GM12878 (cell line): ENCODE measurements at regions not wholly inside any gene's neighbourhood (a gene's known extent, or its start where the extent isn't known, plus 50 kb on each side); places are given as distances from the start of the nearest gene placed in this dataset.

ENCODE experiments used
- CTCF ChIP-seq, 3 experiments: IDR thresholded peaks in 2 of 3; conservative IDR thresholded peaks in 1 of 3; 2 replicates each; pipeline ENCODE4 v1.5.1; 2011; ENCODE audit warnings: low read depth in 3 of 3, low read length in 3 of 3, mild to moderate bottlenecking in 3 of 3, control low read depth in 2 of 3, moderate library complexity in 2 of 3, inconsistent platforms in 1 of 3, mixed read lengths in 1 of 3; ENCODE audit not compliant: control insufficient read depth in 2 of 3, insufficient read depth in 1 of 3; ENCODE audit errors: extremely low read depth in 1 of 3
- EZH2 ChIP-seq: IDR thresholded peaks from 2 replicates; pipeline ENCODE4 v1.6.1; 2012; ENCODE audit warnings: low read depth, mild to moderate bottlenecking, control low read depth, inconsistent platforms, low read length, borderline replicate concordance; ENCODE audit not compliant: control insufficient read depth
- FOXK2 ChIP-seq: fragments of 450-650 bp; IDR thresholded peaks from 2 replicates; pipeline ENCODE4 v1.6.1; 2017; ENCODE audit warnings: mild to moderate bottlenecking, moderate library complexity
- MXI1 ChIP-seq: fragments of 150-350 bp; IDR thresholded peaks from 2 replicates; pipeline ENCODE4 v1.6.1; 2011; ENCODE audit warnings: low read depth, mild to moderate bottlenecking, inconsistent platforms, low read length, improper control_type of control experiment
- PKNOX1 ChIP-seq: fragments of 450-650 bp; IDR thresholded peaks from 2 replicates; pipeline ENCODE4 v1.6.1; 2016; ENCODE audit warnings: mild to moderate bottlenecking
- SMC3 ChIP-seq: IDR thresholded peaks from 2 replicates; pipeline ENCODE4 v1.6.1; 2011; ENCODE audit warnings: low read length, improper control_type of control experiment, borderline replicate concordance
- TBL1XR1 ChIP-seq: IDR thresholded peaks from 2 replicates; pipeline ENCODE4 v1.6.1; 2012; ENCODE audit warnings: low read depth, low read length, improper control_type of control experiment
- TCF3 ChIP-seq: IDR thresholded peaks from 2 replicates; pipeline ENCODE4 v1.6.1; 2012; ENCODE audit warnings: low read depth, mild to moderate bottlenecking, low read length, borderline replicate concordance; ENCODE audit not compliant: insufficient read depth
- ZBTB40 ChIP-seq: fragments of 450-650 bp; IDR thresholded peaks from 2 replicates; pipeline ENCODE4 v1.6.1; 2016; ENCODE audit warnings: mild to moderate bottlenecking, moderate library complexity, borderline replicate concordance

GRCh38 chr4:74855879-74856278 is 61.6 kb upstream of the BTC start (continued):
- TF ChIP-seq ZBTB40 (no peak), EZH2 (no peak), CTCF (IDR thresholded peaks at IDR 0.05 in 2 of 3, conservative IDR thresholded peaks at IDR 0.05 in 1 of 3; ENCODE audit: control insufficient read depth in 2 of 3, extremely low read depth in 1 of 3, insufficient read depth in 1 of 3, low read depth in 3 of 3, low read length in 3 of 3) (no peak), MXI1 (no peak), TCF3 (no peak), SMC3 (no peak), TBL1XR1 (no peak), PKNOX1 (no peak), FOXK2 (no peak)
- TF ChIP-seq, all 136 proteins: peak for 0
